ENCODE measurements at regions not wholly inside any gene's neighbourhood (a gene's known extent, or its start where the extent isn't known, plus 50 kb on each side); places are given as distances from the start of the nearest gene placed in this dataset.

- ChIA-PET CTCF (ENCODE audit: low intra/inter-chr PET ratio) (no interaction called here), POLR2A (no interaction called here)
- Histone ChIP-seq H3K27me3 (ENCODE audit: control insufficient read depth in 2 of 2, insufficient read depth in 2 of 2, low read length in 2 of 2) (no peaks in the 10 kb centered on the region), H3K9ac (ENCODE audit: insufficient read depth in 1 of 2, low read depth in 2 of 2, low read length in 2 of 2) (no peak overlapping the region), H3K9me3 (replicated peaks; ENCODE audit: control insufficient read depth, insufficient read depth, low read depth, low read length) (no peaks in the 10 kb centered on the region), H3K9me1 (ENCODE audit: control insufficient read depth, insufficient read depth, low read length) (no peaks in the 10 kb centered on the region), H3K27ac (ENCODE audit: extremely low read depth, low read depth, low read length) (no peak overlapping the region), H3K79me2 (ENCODE audit: control insufficient read depth, insufficient read depth, low read length) (no peaks in the 10 kb centered on the region), H3K36me3 (ENCODE audit: control insufficient read depth, insufficient read depth, low read length) (no peaks in the 10 kb centered on the region), H4K20me1 (replicated peaks; ENCODE audit: control insufficient read depth, insufficient read depth, low read length) (no peaks in the 10 kb centered on the region), H2AFZ (ENCODE audit: low read depth, low read length) (no peak overlapping the region), H3K4me1 (replicated peaks in 1 of 2; ENCODE audit: control insufficient read depth in 2 of 2, insufficient read depth in 2 of 2, low read length in 2 of 2) (no peaks in the 10 kb centered on the region), H3K4me2 (ENCODE audit: insufficient read depth, low read length) (no peak overlapping the region), H3K4me3 (no peak overlapping the region)
- ATAC-seq (no peak), DNase-seq (ENCODE audit: extremely low read depth in 1 of 4, low spot score in 3 of 4) (no peak), FAIRE-seq (no peak)
- no peak for TF ChIP-seq BRD4 (IDR thresholded peaks at IDR 0.05)
- no peak for TF ChIP-seq NELFE (IDR thresholded peaks at IDR 0.05; ENCODE audit: insufficient read depth, insufficient read length)
- TF ChIP-seq BDP1 (IDR thresholded peaks at IDR 0.05; ENCODE audit: insufficient read depth, insufficient read length): no peak
- no peak for TF ChIP-seq NONO (IDR thresholded peaks at IDR 0.05; ENCODE audit: low read depth in 2 of 2, low read length in 1 of 2)
- TF ChIP-seq ZBED1 (IDR thresholded peaks at IDR 0.05): no peak
- no peak for TF ChIP-seq SMARCE1 (IDR thresholded peaks at IDR 0.05)
- TF ChIP-seq MITF (IDR thresholded peaks at IDR 0.05): no peak
- no peak for TF ChIP-seq MAFK (IDR thresholded peaks at IDR 0.05; ENCODE audit: low read length)
- TF ChIP-seq RUNX1 (IDR thresholded peaks at IDR 0.05; ENCODE audit: low read depth): no peak
- TF ChIP-seq, protein P1, sequence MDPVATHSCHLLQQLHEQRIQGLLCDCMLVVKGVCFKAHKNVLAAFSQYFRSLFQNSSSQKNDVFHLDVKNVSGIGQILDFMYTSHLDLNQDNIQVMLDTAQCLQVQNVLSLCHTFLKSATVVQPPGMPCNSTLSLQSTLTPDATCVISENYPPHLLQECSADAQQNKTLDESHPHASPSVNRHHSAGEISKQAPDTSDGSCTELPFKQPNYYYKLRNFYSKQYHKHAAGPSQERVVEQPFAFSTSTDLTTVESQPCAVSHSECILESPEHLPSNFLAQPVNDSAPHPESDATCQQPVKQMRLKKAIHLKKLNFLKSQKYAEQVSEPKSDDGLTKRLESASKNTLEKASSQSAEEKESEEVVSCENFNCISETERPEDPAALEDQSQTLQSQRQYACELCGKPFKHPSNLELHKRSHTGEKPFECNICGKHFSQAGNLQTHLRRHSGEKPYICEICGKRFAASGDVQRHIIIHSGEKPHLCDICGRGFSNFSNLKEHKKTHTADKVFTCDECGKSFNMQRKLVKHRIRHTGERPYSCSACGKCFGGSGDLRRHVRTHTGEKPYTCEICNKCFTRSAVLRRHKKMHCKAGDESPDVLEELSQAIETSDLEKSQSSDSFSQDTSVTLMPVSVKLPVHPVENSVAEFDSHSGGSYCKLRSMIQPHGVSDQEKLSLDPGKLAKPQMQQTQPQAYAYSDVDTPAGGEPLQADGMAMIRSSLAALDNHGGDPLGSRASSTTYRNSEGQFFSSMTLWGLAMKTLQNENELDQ (CRISPR knock-in tag; IDR thresholded peaks at IDR 0.05; ENCODE audit: borderline replicate concordance): no peak
- no peak for TF ChIP-seq CUX1 (CRISPR knock-in tag; IDR thresholded peaks at IDR 0.05)
- in situ Hi-C loops (cut with MboI): no loop called here
- no TSS peak for BruUV-seq (replicated peaks)
- intact Hi-C loops (cut with micrococcal nuclease): no loop called here
Measured at GRCh38 chrX:82219129-82219528, 1017.2 kb downstream of the SH3BGRL start.

Measured in K562 (cell line).